Prostate gland (tissue), 2 donors: ENCODE measurements at regions not wholly inside any gene's neighbourhood (a gene's known extent, or its start where the extent isn't known, plus 50 kb on each side); places are given as distances from the start of the nearest gene placed in this dataset.

Experiments used
- CTCF ChIP-seq, 4 experiments: fragments of 200-600 bp in 2 of 4; fragments of 450-650 bp in 2 of 4; sonication (generic) in 2 of 4; IDR thresholded peaks; 1 replicate in 3 of 4; 2 replicates in 1 of 4; pipeline ENCODE4 v1.5.1; 2016 to 2019; ENCODE audit warnings: antibody characterized with exemption in 4 of 4, mild to moderate bottlenecking in 2 of 4, moderate library complexity in 2 of 4
- POLR2A ChIP-seq: fragments of 450-650 bp; IDR thresholded peaks from one replicate; pipeline ENCODE4 v1.6.1; 2016; ENCODE audit warnings: antibody characterized with exemption, mild to moderate bottlenecking
- POLR2AphosphoS5 ChIP-seq: sonication (generic); formaldehyde crosslinking; IDR thresholded peaks from one replicate; pipeline ENCODE4 v1.6.1; 2017; ENCODE audit warnings: antibody characterized with exemption

- TF ChIP-seq CTCF (IDR thresholded peaks at IDR 0.05) (no peak), POLR2A (no peak), POLR2AphosphoS5 (no peak)
These were observed 269.6 kb downstream of the ADGRD1 start for GRCh38 chr12:131223171-131223761.
